ENCODE measurements at regions not wholly inside any gene's neighbourhood (a gene's known extent, or its start where the extent isn't known, plus 50 kb on each side); places are given as distances from the start of the nearest gene placed in this dataset.

- no peak overlapping the region for H3K4me3 ChIP-seq (ENCODE audit: low read depth, low read length)
- TF ChIP-seq, protein P1, sequence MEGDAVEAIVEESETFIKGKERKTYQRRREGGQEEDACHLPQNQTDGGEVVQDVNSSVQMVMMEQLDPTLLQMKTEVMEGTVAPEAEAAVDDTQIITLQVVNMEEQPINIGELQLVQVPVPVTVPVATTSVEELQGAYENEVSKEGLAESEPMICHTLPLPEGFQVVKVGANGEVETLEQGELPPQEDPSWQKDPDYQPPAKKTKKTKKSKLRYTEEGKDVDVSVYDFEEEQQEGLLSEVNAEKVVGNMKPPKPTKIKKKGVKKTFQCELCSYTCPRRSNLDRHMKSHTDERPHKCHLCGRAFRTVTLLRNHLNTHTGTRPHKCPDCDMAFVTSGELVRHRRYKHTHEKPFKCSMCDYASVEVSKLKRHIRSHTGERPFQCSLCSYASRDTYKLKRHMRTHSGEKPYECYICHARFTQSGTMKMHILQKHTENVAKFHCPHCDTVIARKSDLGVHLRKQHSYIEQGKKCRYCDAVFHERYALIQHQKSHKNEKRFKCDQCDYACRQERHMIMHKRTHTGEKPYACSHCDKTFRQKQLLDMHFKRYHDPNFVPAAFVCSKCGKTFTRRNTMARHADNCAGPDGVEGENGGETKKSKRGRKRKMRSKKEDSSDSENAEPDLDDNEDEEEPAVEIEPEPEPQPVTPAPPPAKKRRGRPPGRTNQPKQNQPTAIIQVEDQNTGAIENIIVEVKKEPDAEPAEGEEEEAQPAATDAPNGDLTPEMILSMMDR (IDR thresholded peaks at IDR 0.05; ENCODE audit: insufficient read depth, low read depth, low read length): no peak
- DNase-seq (ENCODE audit: low read depth): no peak
Measured at GRCh38 chr2:216260629-216261028, 111.7 kb downstream of the MARCHF4 start.

GRCh38 chr2:216259081-216259480 is 113.2 kb downstream of the MARCHF4 start:
- TF ChIP-seq, protein P1 (IDR thresholded peaks at IDR 0.05; ENCODE audit: insufficient read depth, low read depth, low read length): no peak
- no peak for DNase-seq (ENCODE audit: low read depth)
- no peak overlapping the region for H3K4me3 ChIP-seq (ENCODE audit: low read depth, low read length)

GRCh38 chr2:216257089-216257488 is 115.2 kb downstream of the MARCHF4 start:
- TF ChIP-seq, protein P1 (IDR thresholded peaks at IDR 0.05; ENCODE audit: insufficient read depth, low read depth, low read length): no peak
- H3K4me3 ChIP-seq (ENCODE audit: low read depth, low read length): no peak overlapping the region
- no peak for DNase-seq (ENCODE audit: low read depth)
